ENCODE measurements at regions not wholly inside any gene's neighbourhood (a gene's known extent, or its start where the extent isn't known, plus 50 kb on each side); places are given as distances from the start of the nearest gene placed in this dataset.

DNA sequence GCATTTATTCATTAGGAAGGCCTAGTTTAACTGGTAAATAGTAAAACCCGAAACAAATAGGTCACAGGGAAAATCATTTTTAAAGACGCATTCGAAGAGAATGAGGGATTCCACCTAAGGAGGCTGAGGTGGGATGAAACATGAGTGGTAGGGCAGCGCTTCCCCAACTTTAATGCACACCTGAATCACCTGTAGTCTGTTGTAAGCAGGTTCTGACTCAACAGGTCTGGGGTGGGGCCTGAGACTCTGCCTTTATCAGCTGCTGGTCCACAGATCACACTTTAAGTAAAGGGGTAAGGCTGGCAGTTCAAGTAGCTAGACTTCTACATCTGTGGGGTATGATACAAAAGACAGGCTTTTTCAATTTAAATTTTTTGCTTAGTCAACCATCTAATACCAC is 223.5 kb upstream of the UBE2E2 start:
- Mint-ChIP-seq H3K36me3 (ENCODE audit: low read depth) (no peaks in the 10 kb centered on the region), H3K27ac (no peak overlapping the region), H3K4me3 (no peak overlapping the region), H3K27me3 (no peaks in the 10 kb centered on the region), H3K4me1 (no peaks in the 10 kb centered on the region), H3K9me3 (no peaks in the 10 kb centered on the region)
- no peak for ATAC-seq (replicated peaks)

DNA sequence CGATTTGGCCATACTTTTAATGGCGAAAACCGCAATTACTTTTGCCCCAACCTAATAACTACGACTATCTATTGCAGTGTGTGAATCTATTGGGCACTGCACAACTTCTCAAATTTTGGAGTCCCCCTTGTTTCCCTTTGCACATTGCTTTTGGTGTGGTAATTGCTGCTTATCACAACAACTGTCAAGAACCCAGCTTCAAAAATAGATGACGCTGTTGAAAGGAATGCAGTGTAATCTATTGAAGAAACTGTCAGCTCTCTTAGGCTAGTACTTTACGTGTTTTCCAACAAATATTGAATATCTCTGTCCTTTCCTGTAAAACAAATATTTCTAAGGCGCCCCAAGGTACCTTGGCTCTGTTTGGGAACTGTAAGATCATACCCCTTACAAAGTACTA is 222.8 kb upstream of the UBE2E2 start:
- Mint-ChIP-seq H3K27me3 (no peaks in the 10 kb centered on the region), H3K36me3 (ENCODE audit: low read depth) (no peaks in the 10 kb centered on the region), H3K9me3 (peaks cover 6% of the 10 kb centered on the region), H3K4me3 (no peak overlapping the region), H3K27ac (no peak overlapping the region), H3K4me1 (no peaks in the 10 kb centered on the region)
- no peak for ATAC-seq (replicated peaks)

DNA sequence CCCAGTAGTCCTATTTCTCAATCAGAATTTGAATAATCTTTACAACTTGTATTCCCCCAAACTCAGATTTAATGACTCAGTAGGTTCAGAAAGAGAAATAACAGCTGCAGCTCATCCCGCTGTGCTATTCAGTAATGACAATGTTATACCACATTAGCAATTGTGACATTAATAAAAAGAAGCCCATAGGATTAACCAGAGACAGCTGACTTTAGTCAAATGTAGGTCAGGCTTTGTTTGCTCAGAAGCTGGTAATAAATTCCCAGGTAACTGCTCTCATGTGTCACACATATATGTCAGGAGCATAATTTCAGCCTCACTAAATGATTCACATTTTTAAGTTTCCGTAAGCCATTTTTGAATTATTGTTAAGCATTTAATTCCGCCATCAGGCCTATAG is 222.0 kb upstream of the UBE2E2 start:
- no peak for ATAC-seq (replicated peaks)
- Mint-ChIP-seq H3K4me1 (no peaks in the 10 kb centered on the region), H3K27me3 (no peaks in the 10 kb centered on the region), H3K27ac (no peak overlapping the region), H3K4me3 (no peak overlapping the region), H3K9me3 (peaks cover 13% of the 10 kb centered on the region), H3K36me3 (ENCODE audit: low read depth) (no peaks in the 10 kb centered on the region)

DNA sequence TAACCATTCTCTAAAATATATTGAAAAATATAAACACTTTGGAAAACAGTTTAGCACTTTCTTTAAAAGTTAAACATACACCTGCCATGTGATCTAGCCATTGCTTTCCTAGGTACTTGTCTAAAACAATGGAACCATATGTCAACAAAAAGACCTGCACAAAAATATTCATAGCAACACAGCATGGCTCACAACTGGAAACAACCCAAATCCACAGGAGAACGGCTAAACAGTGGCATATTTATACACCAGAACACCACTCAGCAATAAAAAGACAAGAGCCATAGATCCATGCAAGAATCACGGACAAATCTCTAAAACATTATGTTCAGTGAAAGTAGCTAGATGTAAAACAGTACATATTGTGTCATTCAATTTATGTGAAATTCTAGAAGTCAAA is 221.3 kb upstream of the UBE2E2 start:
- H3K27me3 Mint-ChIP-seq: no peaks in the 10 kb centered on the region
- H3K4me1 Mint-ChIP-seq: no peaks in the 10 kb centered on the region
- H3K4me3 Mint-ChIP-seq: no peak overlapping the region
- no peak overlapping the region for H3K27ac Mint-ChIP-seq
- peaks cover 14% of the 10 kb centered on the region for H3K9me3 Mint-ChIP-seq
- H3K36me3 Mint-ChIP-seq (ENCODE audit: low read depth): no peaks in the 10 kb centered on the region
- ATAC-seq (replicated peaks): no peak

DNA sequence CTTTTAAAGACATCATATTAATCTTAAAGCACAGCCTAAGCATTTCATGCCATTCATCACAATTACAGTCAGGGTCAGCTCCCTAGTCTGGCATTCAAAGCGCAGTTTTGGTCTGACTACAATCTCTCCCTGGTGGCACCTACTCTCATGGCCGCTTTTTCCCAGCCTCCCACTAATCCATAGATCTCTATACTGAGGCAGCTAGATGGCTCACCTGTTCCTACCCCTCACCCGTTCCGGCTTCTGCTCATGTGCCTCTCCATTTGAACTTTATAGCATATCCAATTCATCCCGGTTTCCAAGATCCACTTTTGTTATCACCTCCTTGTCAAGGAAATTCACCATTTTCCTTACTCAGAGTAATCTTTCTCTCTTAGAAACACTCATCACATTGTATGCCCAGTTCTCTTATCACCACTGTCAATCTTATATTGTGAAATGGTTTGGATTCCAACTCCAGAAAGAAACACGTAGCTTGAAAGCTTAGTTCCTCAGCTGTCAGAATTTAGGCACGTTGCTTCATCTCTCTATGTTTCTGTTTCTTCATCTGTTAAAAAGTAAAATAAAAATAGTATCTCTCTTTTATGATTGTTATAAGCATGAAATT is 220.0 kb upstream of the UBE2E2 start:
- H3K9me3 Mint-ChIP-seq: peaks cover 14% of the 10 kb centered on the region
- H3K4me3 Mint-ChIP-seq: no peak overlapping the region

DNA sequence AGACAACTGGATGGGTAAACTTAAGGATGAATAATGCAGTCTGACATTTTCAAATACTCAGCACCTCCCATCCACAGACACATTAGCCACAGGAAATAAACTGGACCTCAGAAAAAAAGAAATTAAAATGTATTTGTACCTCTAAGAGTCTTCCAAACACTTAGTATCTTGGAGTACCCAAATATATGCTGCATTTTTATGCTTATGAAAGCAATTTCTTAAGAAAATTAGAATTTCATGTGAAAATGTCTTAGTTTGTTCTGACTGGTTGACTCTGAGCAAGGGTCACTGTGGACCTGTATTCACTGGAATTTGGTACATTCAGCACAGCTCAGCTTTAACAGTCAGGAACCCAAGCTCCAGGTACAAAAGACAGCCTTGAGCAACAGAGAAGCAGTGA is 216.2 kb upstream of the UBE2E2 start:
- Mint-ChIP-seq H3K27me3 (no peaks in the 10 kb centered on the region), H3K4me1 (no peaks in the 10 kb centered on the region), H3K27ac (no peak overlapping the region), H3K36me3 (ENCODE audit: low read depth) (no peaks in the 10 kb centered on the region), H3K9me3 (peaks cover 14% of the 10 kb centered on the region), H3K4me3 (no peak overlapping the region)
- no peak for ATAC-seq (replicated peaks)

More for the DNA sequence above, 220.0 kb upstream of the UBE2E2 start:
- Mint-ChIP-seq H3K36me3 (ENCODE audit: low read depth) (no peaks in the 10 kb centered on the region), H3K27me3 (no peaks in the 10 kb centered on the region), H3K27ac (no peak overlapping the region), H3K4me1 (no peaks in the 10 kb centered on the region)
- ATAC-seq (replicated peaks): no peak

DNA sequence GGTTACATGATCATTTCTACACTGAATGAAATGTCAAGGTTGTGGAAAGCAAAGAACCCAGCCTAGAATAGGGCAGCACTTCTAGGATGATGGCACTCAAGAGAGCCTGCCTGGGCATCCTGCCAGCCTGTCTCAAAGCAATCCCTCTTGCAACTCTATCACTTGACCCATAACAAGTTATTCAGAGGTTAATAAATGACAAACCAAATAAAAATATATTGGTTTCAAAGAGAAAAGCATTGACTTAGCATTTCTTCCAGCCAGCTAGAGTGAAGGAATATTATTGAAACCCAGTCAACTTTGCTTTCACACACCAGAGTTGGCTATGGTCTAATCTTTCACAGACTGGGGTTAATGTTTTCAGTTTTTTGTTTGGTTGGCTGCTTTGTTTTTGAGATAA is 214.6 kb upstream of the UBE2E2 start:
- no peak for ATAC-seq (replicated peaks)
- Mint-ChIP-seq H3K27me3 (no peaks in the 10 kb centered on the region), H3K27ac (no peak overlapping the region), H3K9me3 (peaks cover 14% of the 10 kb centered on the region), H3K4me1 (no peaks in the 10 kb centered on the region), H3K36me3 (ENCODE audit: low read depth) (no peaks in the 10 kb centered on the region), H3K4me3 (no peak overlapping the region)

DNA sequence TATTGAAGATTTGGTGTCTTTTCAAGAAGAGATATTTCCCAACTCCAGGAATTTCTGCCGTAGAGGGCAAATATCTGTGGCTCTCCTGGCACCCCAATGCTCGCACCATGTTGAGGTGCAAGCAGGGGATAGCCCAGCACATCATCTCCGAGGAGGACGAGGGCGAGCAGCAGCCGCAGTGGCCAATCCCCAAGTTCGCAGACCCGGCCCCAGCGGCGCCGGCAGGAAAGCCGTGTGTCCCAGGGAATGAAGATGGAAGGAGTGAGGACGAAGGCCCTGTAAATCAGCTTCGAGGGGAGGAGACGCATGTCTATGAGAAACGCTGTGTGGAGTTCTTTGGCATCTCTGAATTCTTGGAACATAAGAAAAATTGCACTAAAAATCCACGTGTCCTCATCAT is 213.4 kb upstream of the UBE2E2 start:
- Mint-ChIP-seq H3K9me3 (peaks cover 14% of the 10 kb centered on the region), H3K4me1 (no peaks in the 10 kb centered on the region), H3K27me3 (no peaks in the 10 kb centered on the region), H3K36me3 (ENCODE audit: low read depth) (no peaks in the 10 kb centered on the region), H3K27ac (no peak overlapping the region), H3K4me3 (no peak overlapping the region)
- ATAC-seq (replicated peaks): no peak

DNA sequence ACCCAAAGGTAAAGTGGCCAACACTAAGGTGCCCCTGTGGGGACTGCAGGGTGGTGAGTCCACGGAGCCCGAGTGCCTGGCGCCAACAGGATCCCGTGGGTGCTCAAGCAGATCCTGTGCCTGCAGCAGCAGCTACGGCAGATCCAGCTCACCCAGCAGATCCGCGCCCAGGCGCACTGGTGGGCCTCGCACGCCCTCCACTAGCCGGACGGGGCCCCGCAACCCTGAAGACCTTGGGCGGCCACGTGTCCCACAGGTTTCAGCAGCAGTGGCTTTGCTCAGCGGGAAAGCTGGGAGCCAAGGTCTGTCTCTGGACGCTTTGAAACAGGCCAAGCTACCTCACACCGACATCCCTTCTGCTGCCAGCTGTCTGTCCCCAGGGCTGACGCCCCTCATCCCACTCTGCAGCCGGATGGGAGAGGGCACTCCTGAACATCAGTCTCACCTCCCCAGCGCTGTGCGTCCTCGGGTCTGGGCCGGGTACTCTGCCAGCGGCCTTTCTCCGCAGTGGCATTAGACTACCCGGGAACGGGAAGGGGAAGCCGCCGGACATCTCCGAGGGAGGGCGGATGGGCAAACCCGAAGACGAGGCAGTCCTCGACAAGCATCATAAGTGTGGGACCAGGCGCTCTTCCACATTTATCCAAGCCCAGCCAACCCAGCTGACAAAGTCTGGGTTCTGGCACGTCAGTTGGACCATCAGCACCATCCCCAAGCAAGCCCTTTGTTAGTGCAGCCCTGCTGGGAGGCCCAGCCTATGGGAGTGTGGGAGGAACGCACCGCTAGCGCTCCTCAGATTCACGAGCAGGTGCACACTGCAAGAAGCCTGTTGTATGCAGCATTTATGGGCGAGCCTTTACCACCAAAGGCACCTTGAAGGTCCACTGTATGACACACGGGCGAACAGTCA is 212.6 kb upstream of the UBE2E2 start:
- Mint-ChIP-seq H3K9me3 (peaks cover 6% of the 10 kb centered on the region), H3K36me3 (ENCODE audit: low read depth) (no peaks in the 10 kb centered on the region), H3K4me1 (no peaks in the 10 kb centered on the region), H3K27ac (no peak overlapping the region), H3K27me3 (no peaks in the 10 kb centered on the region), H3K4me3 (no peak overlapping the region)
- ATAC-seq (replicated peaks): no peak

DNA sequence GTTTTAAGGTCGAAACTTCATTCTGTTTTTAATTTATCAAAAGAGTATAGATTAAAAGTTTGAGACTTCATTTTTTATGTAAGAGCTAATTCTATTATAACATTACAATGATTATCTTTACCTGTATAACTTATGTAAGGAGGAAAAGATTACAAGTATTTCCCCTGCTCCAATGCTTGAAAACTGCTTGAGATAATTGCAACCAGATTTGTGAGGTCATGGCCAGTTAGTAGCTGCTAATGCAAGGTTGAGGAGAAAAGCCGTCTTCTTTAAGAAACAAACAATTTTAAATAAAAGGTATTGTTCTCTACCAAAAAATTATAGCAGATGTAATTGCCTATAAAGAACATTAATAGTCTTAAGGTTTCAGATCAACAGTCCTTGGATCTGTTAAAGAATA is 208.3 kb upstream of the UBE2E2 start:
- H3K4me1 Mint-ChIP-seq: no peaks in the 10 kb centered on the region
- no peaks in the 10 kb centered on the region for H3K9me3 Mint-ChIP-seq
- no peak overlapping the region for H3K27ac Mint-ChIP-seq
- H3K36me3 Mint-ChIP-seq (ENCODE audit: low read depth): no peaks in the 10 kb centered on the region
- no peak for ATAC-seq (replicated peaks)
- H3K27me3 Mint-ChIP-seq: no peaks in the 10 kb centered on the region
- no peak overlapping the region for H3K4me3 Mint-ChIP-seq

DNA sequence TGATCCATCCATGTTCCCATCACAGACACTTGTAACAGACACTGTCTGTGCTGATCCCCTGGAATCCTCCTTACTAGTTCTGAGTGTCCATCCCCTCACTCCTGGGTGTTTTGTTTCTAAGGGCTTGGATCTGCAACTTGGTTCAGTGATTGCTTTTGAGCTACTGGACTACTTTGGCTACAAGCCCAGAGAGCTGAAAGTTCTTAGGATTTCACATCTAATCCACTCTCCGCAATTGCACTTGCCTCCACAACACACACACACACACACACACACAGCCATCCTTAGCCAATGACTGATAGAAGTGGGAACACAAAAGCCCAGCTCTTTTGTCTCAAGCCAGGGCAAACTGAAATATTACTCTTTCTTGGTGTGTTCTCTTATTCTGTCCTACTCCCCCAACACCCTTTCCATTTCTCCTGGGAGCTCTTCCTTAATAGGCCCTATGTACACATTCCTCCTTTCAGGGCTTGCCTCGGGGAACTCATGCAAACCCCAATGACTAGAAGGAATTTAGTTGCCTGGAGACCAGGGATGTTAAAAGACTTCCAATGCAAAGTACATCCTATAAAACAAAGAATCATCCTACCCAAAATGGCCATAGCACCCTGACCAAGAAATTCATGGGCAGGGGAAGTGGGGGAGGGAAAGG is 206.1 kb upstream of the UBE2E2 start:
- no peak for ATAC-seq (replicated peaks)
- no peaks in the 10 kb centered on the region for H3K9me3 Mint-ChIP-seq
- H3K27me3 Mint-ChIP-seq: no peaks in the 10 kb centered on the region
- no peak overlapping the region for H3K4me3 Mint-ChIP-seq
- no peak overlapping the region for H3K27ac Mint-ChIP-seq
- H3K4me1 Mint-ChIP-seq: no peaks in the 10 kb centered on the region
- H3K36me3 Mint-ChIP-seq (ENCODE audit: low read depth): no peaks in the 10 kb centered on the region

DNA sequence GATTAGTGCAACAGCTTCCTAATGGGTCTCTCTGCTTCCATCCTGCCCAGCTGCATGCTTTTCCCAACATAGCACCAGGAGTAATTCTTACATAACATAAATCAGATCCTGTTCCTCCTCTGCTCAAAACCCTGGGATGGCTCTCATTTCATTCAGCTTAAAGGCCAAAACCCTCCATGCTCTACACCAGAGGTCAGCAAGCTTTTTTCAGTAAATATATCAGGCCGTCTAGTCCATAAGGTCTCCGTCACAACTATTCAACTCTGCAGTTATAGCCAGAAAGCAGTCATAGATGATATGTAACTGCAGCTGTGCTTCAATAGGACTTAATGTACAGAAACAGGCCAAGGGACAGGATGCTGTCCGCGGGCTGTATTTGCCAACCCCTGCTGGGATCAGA is 202.8 kb upstream of the UBE2E2 start:
- no peak for ATAC-seq (replicated peaks)
- Mint-ChIP-seq H3K9me3 (no peaks in the 10 kb centered on the region), H3K4me3 (no peak overlapping the region), H3K27ac (no peak overlapping the region), H3K27me3 (no peaks in the 10 kb centered on the region), H3K36me3 (ENCODE audit: low read depth) (no peaks in the 10 kb centered on the region), H3K4me1 (no peaks in the 10 kb centered on the region)

DNA sequence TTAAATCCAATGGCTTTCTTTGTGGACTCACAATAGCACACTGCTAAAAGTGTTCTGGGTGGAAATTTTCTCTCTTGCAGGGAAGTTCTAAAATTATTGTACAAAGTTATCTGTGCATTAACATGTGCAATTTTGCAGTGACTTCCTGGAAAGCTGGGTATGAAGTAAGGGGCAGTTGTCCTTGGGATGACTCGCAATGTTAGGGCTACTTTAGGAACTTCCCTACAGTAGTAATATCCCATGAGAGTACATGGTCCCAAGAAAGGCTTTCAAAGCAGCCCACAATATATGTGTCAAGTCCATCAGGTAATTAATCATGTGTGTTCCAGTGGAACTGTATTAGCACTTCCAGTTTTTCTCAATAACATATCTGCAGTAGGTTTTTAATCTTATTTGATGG is 201.0 kb upstream of the UBE2E2 start:
- Mint-ChIP-seq H3K27me3 (no peaks in the 10 kb centered on the region), H3K4me3 (no peak overlapping the region), H3K36me3 (ENCODE audit: low read depth) (no peaks in the 10 kb centered on the region), H3K27ac (no peak overlapping the region), H3K9me3 (no peaks in the 10 kb centered on the region), H3K4me1 (no peaks in the 10 kb centered on the region)
- ATAC-seq (replicated peaks): no peak

DNA sequence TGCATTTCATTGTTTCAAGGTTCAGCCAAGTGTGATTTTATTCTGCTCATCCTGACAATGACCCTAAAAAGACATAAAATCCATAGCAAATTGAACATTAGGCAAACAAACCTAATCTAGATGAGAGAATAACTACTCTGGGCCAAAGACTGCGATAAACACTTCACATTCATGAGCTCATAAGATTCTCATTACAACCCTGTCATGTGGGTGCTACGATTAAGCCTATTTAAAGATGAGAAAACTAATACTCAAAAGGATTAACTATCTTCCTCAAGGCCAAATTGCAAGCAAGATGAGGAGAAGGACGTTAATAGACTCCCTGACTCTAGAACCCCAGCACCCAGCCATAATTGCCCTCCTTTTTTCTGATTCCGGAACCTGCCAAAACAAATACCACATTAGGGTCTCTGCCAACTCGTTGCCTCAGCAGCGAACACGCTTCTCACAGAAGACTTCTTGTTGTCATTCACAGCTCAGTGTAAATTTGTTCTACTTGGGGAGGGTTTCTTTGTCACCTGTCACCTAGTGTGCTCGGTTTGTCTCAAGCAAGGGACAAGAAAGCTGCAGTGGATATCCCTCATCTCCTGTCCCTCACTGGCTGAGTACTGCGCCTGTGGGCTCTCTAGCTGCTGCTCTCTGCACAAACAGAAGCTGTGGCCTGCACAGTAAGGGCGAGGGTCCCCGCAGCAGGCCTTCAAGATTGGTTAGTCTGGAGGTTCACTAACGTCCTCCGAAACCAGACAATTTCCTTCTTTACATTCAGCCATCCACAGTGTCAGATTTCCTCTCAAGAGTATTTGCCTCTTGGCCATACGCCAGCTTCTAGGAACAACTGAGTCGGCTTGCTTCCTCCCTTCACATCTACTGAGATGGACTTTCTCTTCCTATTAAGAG is 200.0 kb upstream of the UBE2E2 start:
- no peak for ATAC-seq (replicated peaks)
- Mint-ChIP-seq H3K36me3 (ENCODE audit: low read depth) (no peaks in the 10 kb centered on the region), H3K27me3 (no peaks in the 10 kb centered on the region), H3K27ac (no peak overlapping the region), H3K9me3 (no peaks in the 10 kb centered on the region), H3K4me1 (no peaks in the 10 kb centered on the region), H3K4me3 (no peak overlapping the region)

Measured in activated T-helper 17 cell treated with anti-CD3 and anti-CD28 coated beads, Interleukin-2, amount 50 U/mL, for 72 hours (primary cell).